Sigmoid colon (tissue), 4 donors: ENCODE measurements at regions not wholly inside any gene's neighbourhood (a gene's known extent, or its start where the extent isn't known, plus 50 kb on each side); places are given as distances from the start of the nearest gene placed in this dataset.
A peak's percentile ranks its signal among the peaks of the same experiment; 100 is the strongest.

ENCODE experiments used
- CTCF ChIP-seq, 4 experiments: fragments of 450-650 bp in 3 of 4; fragments of 200-600 bp in 1 of 4; IDR thresholded peaks; one replicate each; pipeline ENCODE4 v1.5.1; 2016 to 2019; ENCODE audit warnings: antibody characterized with exemption in 4 of 4, mild to moderate bottlenecking in 3 of 4, moderate library complexity in 2 of 4
- EP300 ChIP-seq, 4 donors: sonication (generic); formaldehyde crosslinking; IDR thresholded peaks; one replicate each; pipeline ENCODE4 v1.6.1; 2017; ENCODE audit warnings: antibody characterized with exemption in 4 of 4
- POLR2A ChIP-seq, 2 donors: fragments of 450-650 bp; IDR thresholded peaks; one replicate each; pipeline ENCODE4 v1.6.1; 2016; ENCODE audit warnings: antibody characterized with exemption in 2 of 2, mild to moderate bottlenecking in 2 of 2, moderate library complexity in 2 of 2

- TF ChIP-seq EP300 (IDR thresholded peaks at IDR 0.05) (peak in 3 of 4 donors; percentile 90 to 95 (median 94)), CTCF (IDR thresholded peaks at IDR 0.05) (no peak), POLR2A (IDR thresholded peaks at IDR 0.05) (peak in 1 of 2 donors; percentile 26)
These were observed 139.8 kb downstream of the ZFP36L2 start for GRCh38 chr2:43086451-43087221.
